ENCODE measurements at regions not wholly inside any gene's neighbourhood (a gene's known extent, or its start where the extent isn't known, plus 50 kb on each side); places are given as distances from the start of the nearest gene placed in this dataset.

DNA sequence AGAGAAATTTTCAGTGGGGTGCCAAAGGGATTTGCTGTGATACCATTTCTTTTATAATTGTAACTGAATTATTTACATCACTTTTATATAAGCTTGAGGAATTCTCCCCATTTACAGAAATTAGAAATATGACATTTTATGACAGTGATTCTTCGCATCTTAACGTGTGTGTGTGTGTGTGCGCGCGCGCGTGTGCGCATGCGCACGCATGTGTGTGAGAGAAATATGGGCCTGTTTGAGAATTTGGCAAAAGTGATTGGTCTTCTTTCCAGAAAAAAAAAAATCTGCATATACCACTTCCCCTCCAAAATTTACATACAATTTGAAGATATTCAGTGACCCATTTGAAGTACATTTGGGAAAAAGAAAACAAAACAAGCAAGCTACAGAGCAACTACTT lies 190.7 kb upstream of the PDE4D start:
- dilution Hi-C loops (cut with MboI; ENCODE audit: extremely low pct_ligation_motif_present, low sequenced_read_pairs): no loop called here
- TF ChIP-seq MYC (IDR thresholded peaks at IDR 0.05; ENCODE audit: low read depth, low read length): no peak
- TF ChIP-seq POLR2AphosphoS5 (IDR thresholded peaks at IDR 0.05; ENCODE audit: insufficient read depth, low read depth, low read length): no peak
- TF ChIP-seq, protein P1, sequence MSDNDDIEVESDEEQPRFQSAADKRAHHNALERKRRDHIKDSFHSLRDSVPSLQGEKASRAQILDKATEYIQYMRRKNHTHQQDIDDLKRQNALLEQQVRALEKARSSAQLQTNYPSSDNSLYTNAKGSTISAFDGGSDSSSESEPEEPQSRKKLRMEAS (IDR thresholded peaks at IDR 0.05; ENCODE audit: insufficient read depth, insufficient read length): no peak
- TF ChIP-seq, protein P2, sequence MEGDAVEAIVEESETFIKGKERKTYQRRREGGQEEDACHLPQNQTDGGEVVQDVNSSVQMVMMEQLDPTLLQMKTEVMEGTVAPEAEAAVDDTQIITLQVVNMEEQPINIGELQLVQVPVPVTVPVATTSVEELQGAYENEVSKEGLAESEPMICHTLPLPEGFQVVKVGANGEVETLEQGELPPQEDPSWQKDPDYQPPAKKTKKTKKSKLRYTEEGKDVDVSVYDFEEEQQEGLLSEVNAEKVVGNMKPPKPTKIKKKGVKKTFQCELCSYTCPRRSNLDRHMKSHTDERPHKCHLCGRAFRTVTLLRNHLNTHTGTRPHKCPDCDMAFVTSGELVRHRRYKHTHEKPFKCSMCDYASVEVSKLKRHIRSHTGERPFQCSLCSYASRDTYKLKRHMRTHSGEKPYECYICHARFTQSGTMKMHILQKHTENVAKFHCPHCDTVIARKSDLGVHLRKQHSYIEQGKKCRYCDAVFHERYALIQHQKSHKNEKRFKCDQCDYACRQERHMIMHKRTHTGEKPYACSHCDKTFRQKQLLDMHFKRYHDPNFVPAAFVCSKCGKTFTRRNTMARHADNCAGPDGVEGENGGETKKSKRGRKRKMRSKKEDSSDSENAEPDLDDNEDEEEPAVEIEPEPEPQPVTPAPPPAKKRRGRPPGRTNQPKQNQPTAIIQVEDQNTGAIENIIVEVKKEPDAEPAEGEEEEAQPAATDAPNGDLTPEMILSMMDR (IDR thresholded peaks at IDR 0.05; ENCODE audit: extremely low read depth in 1 of 2, insufficient read depth in 1 of 2, low read depth in 1 of 2, low read length in 2 of 2): no peak
- no peak for TF ChIP-seq JUN (IDR thresholded peaks at IDR 0.05; ENCODE audit: borderline replicate concordance, insufficient read depth, insufficient read length, low read depth)
- no peak for TF ChIP-seq POLR2A (IDR thresholded peaks at IDR 0.05; ENCODE audit: low read depth, low read length)
- no peak for TF ChIP-seq EZH2 (IDR thresholded peaks at IDR 0.05; ENCODE audit: borderline replicate concordance, low read depth, low read length, severe bottlenecking)
- TF ChIP-seq FOS (IDR thresholded peaks at IDR 0.05; ENCODE audit: borderline replicate concordance, insufficient read depth, low read length): no peak
- TF ChIP-seq GATA2 (IDR thresholded peaks at IDR 0.05; ENCODE audit: insufficient read depth, insufficient read length, low read depth, low read length): no peak
- CTCF ChIA-PET: no interaction called here

More for the DNA sequence above, 190.7 kb upstream of the PDE4D start:
- intact Hi-C loops (cut with micrococcal nuclease): no loop called here
- Histone ChIP-seq H3K4me2 (ENCODE audit: insufficient read depth, low read length) (no peak overlapping the region), H4K20me1 (replicated peaks; ENCODE audit: control insufficient read depth, extremely low read depth, insufficient read depth, low read length) (no peaks in the 10 kb centered on the region), H3K4me3 (replicated peaks in 1 of 3; ENCODE audit: insufficient read depth in 1 of 3, low read depth in 1 of 3, low read length in 3 of 3) (no peak overlapping the region), H3K4me1 (ENCODE audit: control insufficient read depth, extremely low read depth, insufficient read depth, low read length) (no peaks in the 10 kb centered on the region), H3K36me3 (ENCODE audit: control insufficient read depth in 2 of 2, extremely low read depth in 1 of 2, insufficient read depth in 2 of 2, low read length in 2 of 2) (no peaks in the 10 kb centered on the region), H3K9me1 (replicated peaks; ENCODE audit: control insufficient read depth, extremely low read depth, insufficient read depth, low read length) (no peaks in the 10 kb centered on the region), H3K27ac (ENCODE audit: insufficient read depth, low read depth, low read length) (no peak overlapping the region), H3K9ac (replicated peaks; ENCODE audit: extremely low read depth, insufficient read depth, low read length) (no peak overlapping the region), H3K27me3 (ENCODE audit: control insufficient read depth in 2 of 2, insufficient read depth in 2 of 2, low read length in 2 of 2) (no peaks in the 10 kb centered on the region), H3K9me3 (replicated peaks; ENCODE audit: control insufficient read depth, insufficient read depth, low read length) (no peaks in the 10 kb centered on the region), H2AFZ (ENCODE audit: low read depth, low read length) (no peak overlapping the region), H3K79me2 (ENCODE audit: control insufficient read depth, insufficient read depth, low read length) (no peaks in the 10 kb centered on the region)
- no peak for FAIRE-seq
- DNase-seq (ENCODE audit: low read depth, low spot score): no peak
- BruUV-seq (replicated peaks): no TSS peak
- POLR2A ChIA-PET: no interaction called here

Data from endothelial cell of umbilical vein (primary cell).